ENCODE measurements at regions not wholly inside any gene's neighbourhood (a gene's known extent, or its start where the extent isn't known, plus 50 kb on each side); places are given as distances from the start of the nearest gene placed in this dataset.

DNA sequence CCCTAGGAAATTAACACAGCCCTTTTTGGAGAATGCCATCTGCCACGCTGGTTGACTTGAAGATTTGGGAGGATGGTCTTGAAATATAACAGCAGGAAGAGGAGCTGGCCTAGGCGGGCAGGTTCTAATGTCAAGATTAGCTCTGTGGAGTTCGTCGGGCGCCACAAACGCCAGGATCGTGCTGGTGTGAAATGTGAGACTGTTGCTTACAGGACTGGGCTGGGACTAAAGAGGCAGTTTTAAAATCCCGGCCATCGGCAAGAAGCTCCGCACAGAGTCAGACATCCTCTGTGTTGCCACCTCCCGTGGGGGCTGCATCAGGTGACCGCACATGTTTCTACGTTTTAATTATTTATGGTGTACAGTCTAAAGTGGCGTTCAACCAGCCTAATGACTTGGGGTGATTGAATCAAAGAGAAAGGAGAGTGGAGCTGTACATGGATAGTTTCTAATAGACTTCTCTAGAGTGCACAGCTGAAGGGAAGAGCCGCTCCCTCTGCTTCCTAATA, 99.4 kb upstream of the BCL11A start:
- peaks cover 0 to 5% (median 0%) of the 10 kb centered on the region in 3 experiments for H3K27me3 ChIP-seq (ENCODE audit: control insufficient read depth in 3 of 3, insufficient read depth in 3 of 3, low read depth in 1 of 3, low read length in 3 of 3)
- no peak overlapping the region for H4K8ac ChIP-seq (ENCODE audit: low read depth, low read length)

GRCh38 chr2:60657673-60658072, 98.4 kb upstream of the PAPOLG start:
- H3K18ac ChIP-seq (ENCODE audit: low read length) = no peak overlapping the region
- H3K23ac ChIP-seq (ENCODE audit: low read depth, low read length, poor library complexity) = no peak overlapping the region
- H3K4me3 ChIP-seq (ENCODE audit: low read length in 2 of 2) = no peak overlapping the region
- H3K4ac ChIP-seq (ENCODE audit: low read length) = no peak overlapping the region
- H4K91ac ChIP-seq (ENCODE audit: low read depth, low read length, poor library complexity) = no peak overlapping the region
- no peak overlapping the region for H3K14ac ChIP-seq (ENCODE audit: low read length)
- H2AFZ ChIP-seq (ENCODE audit: low read length) = no peak overlapping the region
- H4K8ac ChIP-seq (ENCODE audit: low read depth, low read length) = no peak overlapping the region
- H2AK5ac ChIP-seq (ENCODE audit: low read depth, low read length) = no peak overlapping the region
- no peaks in the 10 kb centered on the region for H3K79me1 ChIP-seq (ENCODE audit: low read depth, low read length)
- no peaks in the 10 kb centered on the region for H3K4me1 ChIP-seq (ENCODE audit: control insufficient read depth in 2 of 2, insufficient read depth in 1 of 2, low read depth in 1 of 2, low read length in 2 of 2)
- no peak overlapping the region for H2BK5ac ChIP-seq (ENCODE audit: low read length)
- no peak overlapping the region for H2BK120ac ChIP-seq (ENCODE audit: low read depth, low read length)
- no peak for DNase-seq (ENCODE audit: low spot score)
- H2BK12ac ChIP-seq (ENCODE audit: low read length) = no peak overlapping the region
- H3K9ac ChIP-seq (ENCODE audit: low read depth, low read length, poor library complexity) = no peak overlapping the region
- H2BK15ac ChIP-seq (ENCODE audit: low read length) = no peak overlapping the region
- H3K27me3 ChIP-seq (ENCODE audit: control insufficient read depth in 3 of 3, insufficient read depth in 3 of 3, low read depth in 1 of 3, low read length in 3 of 3) = peaks cover 0 to 5% (median 0%) of the 10 kb centered on the region in 3 experiments
- H3K4me2 ChIP-seq (ENCODE audit: insufficient read depth, low read length, poor library complexity, severe bottlenecking) = no peak overlapping the region
- H3K36me3 ChIP-seq (replicated peaks in 1 of 2; ENCODE audit: control insufficient read depth in 2 of 2, insufficient read depth in 2 of 2, low read length in 2 of 2) = no peaks in the 10 kb centered on the region
- H3K9me3 ChIP-seq (replicated peaks in 1 of 2; ENCODE audit: control insufficient read depth in 2 of 2, insufficient read depth in 1 of 2, low read depth in 1 of 2, low read length in 2 of 2) = peaks cover 0 to 2% of the 10 kb centered on the region in 2 donors
- H3K27ac ChIP-seq (replicated peaks; ENCODE audit: low read length) = no peak overlapping the region
- no CpG with 5 or more reads among the region's 4 CpGs for WGBS, 2 donors (ENCODE audit: extremely low coverage in 2 of 2, insufficient read length in 2 of 2, insufficient replicate concordance in 1 of 2)

More for the DNA sequence above, 99.4 kb upstream of the BCL11A start:
- Histone ChIP-seq H4K91ac (ENCODE audit: low read depth, low read length, poor library complexity) (no peak overlapping the region), H2BK15ac (ENCODE audit: low read length) (no peak overlapping the region), H3K4ac (ENCODE audit: low read length) (no peak overlapping the region), H3K4me1 (ENCODE audit: control insufficient read depth in 2 of 2, insufficient read depth in 1 of 2, low read depth in 1 of 2, low read length in 2 of 2) (no peaks in the 10 kb centered on the region), H3K23ac (ENCODE audit: low read depth, low read length, poor library complexity) (no peak overlapping the region), H2AFZ (ENCODE audit: low read length) (no peak overlapping the region), H2BK5ac (ENCODE audit: low read length) (no peak overlapping the region), H3K18ac (ENCODE audit: low read length) (no peak overlapping the region), H2BK12ac (ENCODE audit: low read length) (no peak overlapping the region), H2BK120ac (ENCODE audit: low read depth, low read length) (no peak overlapping the region), H3K79me1 (ENCODE audit: low read depth, low read length) (no peaks in the 10 kb centered on the region), H3K9ac (ENCODE audit: low read depth, low read length, poor library complexity) (no peak overlapping the region), H3K14ac (ENCODE audit: low read length) (no peak overlapping the region), H3K36me3 (replicated peaks in 1 of 2; ENCODE audit: control insufficient read depth in 2 of 2, insufficient read depth in 2 of 2, low read length in 2 of 2) (no peaks in the 10 kb centered on the region), H2AK5ac (ENCODE audit: low read depth, low read length) (no peak overlapping the region), H3K9me3 (replicated peaks in 1 of 2; ENCODE audit: control insufficient read depth in 2 of 2, insufficient read depth in 1 of 2, low read depth in 1 of 2, low read length in 2 of 2) (no peaks in the 10 kb centered on the region), H3K4me2 (ENCODE audit: insufficient read depth, low read length, poor library complexity, severe bottlenecking) (no peak overlapping the region), H3K27ac (replicated peaks; ENCODE audit: low read length) (no peak overlapping the region), H3K4me3 (ENCODE audit: low read length in 2 of 2) (no peak overlapping the region)
- WGBS, 2 donors (ENCODE audit: extremely low coverage in 2 of 2, insufficient read length in 2 of 2, insufficient replicate concordance in 1 of 2) = no CpG with 5 or more reads among the region's 15 CpGs
- no peak for DNase-seq (ENCODE audit: low spot score)

DNA sequence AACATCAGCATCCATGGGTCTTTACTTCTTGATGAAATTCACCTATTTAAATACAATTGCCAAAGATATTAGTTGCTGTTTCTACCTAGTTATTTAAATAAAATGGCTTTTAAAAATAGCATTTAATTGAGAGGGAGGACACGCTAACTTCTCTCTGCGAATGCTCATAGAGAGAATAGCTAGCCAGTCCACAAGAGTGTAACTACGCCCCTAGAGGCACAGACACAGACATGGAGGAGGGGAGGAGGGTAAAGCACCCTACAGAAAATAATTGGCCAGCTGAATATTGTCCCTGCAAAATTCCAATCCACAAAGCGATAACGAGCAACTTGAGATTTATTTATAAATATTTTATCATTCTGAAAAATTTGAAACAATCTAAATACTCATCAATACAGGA, 97.0 kb upstream of the PAPOLG start:
- Histone ChIP-seq H2BK12ac (ENCODE audit: low read length) (no peak overlapping the region), H3K4me2 (ENCODE audit: insufficient read depth, low read length, poor library complexity, severe bottlenecking) (no peak overlapping the region), H3K18ac (ENCODE audit: low read length) (no peak overlapping the region), H3K9me3 (replicated peaks in 1 of 2; ENCODE audit: control insufficient read depth in 2 of 2, insufficient read depth in 1 of 2, low read depth in 1 of 2, low read length in 2 of 2) (peaks cover 0 to 2% of the 10 kb centered on the region in 2 donors), H2BK120ac (ENCODE audit: low read depth, low read length) (no peak overlapping the region), H4K8ac (ENCODE audit: low read depth, low read length) (no peak overlapping the region), H3K14ac (ENCODE audit: low read length) (no peak overlapping the region), H2AK5ac (ENCODE audit: low read depth, low read length) (no peak overlapping the region), H3K4me3 (ENCODE audit: low read length in 2 of 2) (no peak overlapping the region), H4K91ac (ENCODE audit: low read depth, low read length, poor library complexity) (no peak overlapping the region), H2AFZ (ENCODE audit: low read length) (no peak overlapping the region), H3K23ac (ENCODE audit: low read depth, low read length, poor library complexity) (no peak overlapping the region), H3K27ac (replicated peaks; ENCODE audit: low read length) (no peak overlapping the region), H3K36me3 (replicated peaks in 1 of 2; ENCODE audit: control insufficient read depth in 2 of 2, insufficient read depth in 2 of 2, low read length in 2 of 2) (no peaks in the 10 kb centered on the region), H2BK15ac (ENCODE audit: low read length) (no peak overlapping the region), H3K4ac (ENCODE audit: low read length) (no peak overlapping the region), H3K27me3 (ENCODE audit: control insufficient read depth in 3 of 3, insufficient read depth in 3 of 3, low read depth in 1 of 3, low read length in 3 of 3) (peaks cover 0 to 5% (median 0%) of the 10 kb centered on the region in 3 experiments), H3K9ac (ENCODE audit: low read depth, low read length, poor library complexity) (no peak overlapping the region), H3K79me1 (ENCODE audit: low read depth, low read length) (no peaks in the 10 kb centered on the region), H2BK5ac (ENCODE audit: low read length) (no peak overlapping the region), H3K4me1 (ENCODE audit: control insufficient read depth in 2 of 2, insufficient read depth in 1 of 2, low read depth in 1 of 2, low read length in 2 of 2) (no peaks in the 10 kb centered on the region)
- no peak for DNase-seq (ENCODE audit: low spot score)
- no CpG with 5 or more reads among the region's 5 CpGs for WGBS, 2 donors (ENCODE audit: extremely low coverage in 2 of 2, insufficient read length in 2 of 2, insufficient replicate concordance in 1 of 2)

GRCh38 chr2:60661073-60661738, 94.9 kb upstream of the PAPOLG start:
- Histone ChIP-seq H2BK15ac (ENCODE audit: low read length) (no peak overlapping the region), H3K4ac (ENCODE audit: low read length) (no peak overlapping the region), H2BK5ac (ENCODE audit: low read length) (no peak overlapping the region), H3K4me1 (ENCODE audit: control insufficient read depth in 2 of 2, insufficient read depth in 1 of 2, low read depth in 1 of 2, low read length in 2 of 2) (no peaks in the 10 kb centered on the region), H3K23ac (ENCODE audit: low read depth, low read length, poor library complexity) (no peak overlapping the region), H2AK5ac (ENCODE audit: low read depth, low read length) (no peak overlapping the region), H3K14ac (ENCODE audit: low read length) (no peak overlapping the region), H3K27me3 (ENCODE audit: control insufficient read depth in 3 of 3, insufficient read depth in 3 of 3, low read depth in 1 of 3, low read length in 3 of 3) (peaks cover 0 to 5% (median 0%) of the 10 kb centered on the region in 3 experiments), H3K27ac (replicated peaks; ENCODE audit: low read length) (no peak overlapping the region), H3K79me1 (ENCODE audit: low read depth, low read length) (no peaks in the 10 kb centered on the region), H3K18ac (ENCODE audit: low read length) (no peak overlapping the region), H3K9me3 (replicated peaks in 1 of 2; ENCODE audit: control insufficient read depth in 2 of 2, insufficient read depth in 1 of 2, low read depth in 1 of 2, low read length in 2 of 2) (peaks cover 0 to 2% of the 10 kb centered on the region in 2 donors), H2BK12ac (ENCODE audit: low read length) (no peak overlapping the region), H3K4me3 (ENCODE audit: low read length in 2 of 2) (no peak overlapping the region), H3K4me2 (ENCODE audit: insufficient read depth, low read length, poor library complexity, severe bottlenecking) (no peak overlapping the region), H3K36me3 (replicated peaks in 1 of 2; ENCODE audit: control insufficient read depth in 2 of 2, insufficient read depth in 2 of 2, low read length in 2 of 2) (no peaks in the 10 kb centered on the region), H2BK120ac (ENCODE audit: low read depth, low read length) (no peak overlapping the region), H2AFZ (ENCODE audit: low read length) (no peak overlapping the region), H4K91ac (ENCODE audit: low read depth, low read length, poor library complexity) (no peak overlapping the region), H3K9ac (ENCODE audit: low read depth, low read length, poor library complexity) (no peak overlapping the region), H4K8ac (ENCODE audit: low read depth, low read length) (no peak overlapping the region)
- no CpG with 5 or more reads among the region's 1 CpG for WGBS, 2 donors (ENCODE audit: extremely low coverage in 2 of 2, insufficient read length in 2 of 2, insufficient replicate concordance in 1 of 2)
- no peak for DNase-seq (ENCODE audit: low spot score)

Data from neuronal stem cell (in vitro differentiated cells).